Epithelial cell of prostate (primary cell): ENCODE measurements at regions not wholly inside any gene's neighbourhood (a gene's known extent, or its start where the extent isn't known, plus 50 kb on each side); places are given as distances from the start of the nearest gene placed in this dataset.
"Not testable (repeated sequence)": the region's sequence is repeated elsewhere in the genome, so short reads cannot be mapped to it uniquely, and the experiment has no call there.

Experiments used
- DNase-seq: peaks from one replicate; pipeline ENCODE4 v3.0.0-alpha.2; 2011; ENCODE audit warnings: low read depth, low spot score
- H3K27ac ChIP-seq: fragments of 450-650 bp; 2 replicates; pipeline ENCODE4 v1.5.1; 2017; ENCODE audit warnings: mild to moderate bottlenecking

DNA sequence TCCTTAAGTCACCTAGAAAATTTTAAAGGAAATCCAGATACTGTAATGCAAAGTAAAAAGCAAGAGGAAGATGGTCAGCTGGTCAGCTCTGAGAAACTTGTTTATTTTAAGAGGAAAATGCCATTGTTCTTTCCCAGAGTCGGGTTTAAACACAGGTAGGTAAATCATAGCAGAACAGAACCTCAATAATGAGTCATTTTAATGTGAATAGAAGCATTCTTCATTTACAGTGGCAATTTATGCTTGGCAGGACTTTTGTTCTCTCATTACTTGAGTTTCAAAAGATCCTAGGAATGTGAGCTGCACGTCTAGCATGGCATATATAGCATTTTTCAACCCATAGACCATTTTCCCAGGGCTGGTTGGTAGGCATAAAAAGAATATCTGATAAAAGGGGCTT, 132.3 kb downstream of the LIG4 start:
- peak; percentile 31 for DNase-seq
- no peak overlapping the region for H3K27ac ChIP-seq

DNA sequence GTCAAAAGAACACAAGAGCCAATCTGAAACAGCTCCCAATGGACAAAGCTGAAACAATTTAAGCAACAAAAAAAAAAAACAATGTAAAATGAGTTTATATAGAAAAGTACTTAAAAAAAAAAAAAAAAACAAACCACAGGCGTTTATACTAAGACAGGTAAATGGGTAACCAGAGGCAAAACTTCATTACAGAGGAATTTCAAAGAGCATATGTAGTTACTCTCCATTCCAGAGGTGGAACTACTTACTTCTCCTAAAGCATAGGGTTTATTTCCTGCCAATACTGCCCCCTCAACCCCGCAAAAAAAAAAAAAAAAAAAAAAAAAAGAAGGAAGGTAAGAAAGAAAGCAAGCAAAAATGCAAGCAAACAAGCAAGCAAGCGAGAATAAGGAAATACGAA, 132.9 kb downstream of the LIG4 start:
- DNase-seq = no peak
- H3K27ac ChIP-seq = no peak overlapping the region

DNA sequence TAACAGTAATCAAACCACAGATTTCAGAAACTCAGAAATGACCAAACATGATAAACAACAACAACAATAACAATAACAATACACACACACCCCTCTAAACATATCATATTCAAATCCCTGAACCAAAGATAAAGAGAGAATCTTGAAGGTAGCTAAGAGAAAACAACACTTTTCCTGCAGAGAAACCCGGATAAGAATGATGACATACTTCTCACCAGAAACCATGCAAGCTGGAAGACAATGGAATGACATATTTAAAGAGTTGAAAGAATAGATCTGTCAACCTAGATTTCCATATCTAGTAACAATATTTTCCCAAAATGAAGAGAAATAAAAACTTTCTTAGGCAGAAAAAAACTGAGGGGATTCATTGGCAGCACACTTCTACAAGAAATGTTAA, 138.1 kb downstream of the LIG4 start:
- DNase-seq = no peak
- no peak overlapping the region for H3K27ac ChIP-seq

DNA sequence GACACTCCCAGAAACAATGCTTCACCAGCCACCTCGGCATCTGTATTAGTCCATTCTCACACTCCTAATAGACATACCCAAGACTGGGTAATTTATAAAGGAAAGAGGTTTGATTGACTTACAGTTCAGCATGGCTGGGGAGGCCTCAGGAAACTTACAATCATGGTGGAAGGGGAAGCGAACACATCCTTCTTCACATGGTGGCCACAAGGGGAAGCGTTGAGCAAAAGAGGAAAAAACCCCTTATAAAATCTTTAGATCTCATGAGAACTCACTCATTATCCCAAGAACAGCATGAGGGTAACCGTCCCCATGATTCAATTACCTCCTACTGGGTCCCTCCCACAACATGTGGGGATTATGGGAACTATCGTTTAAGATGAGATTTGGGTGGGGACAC, 140.9 kb downstream of the LIG4 start:
- not testable (repeated sequence) for DNase-seq, H3K27ac ChIP-seq

DNA sequence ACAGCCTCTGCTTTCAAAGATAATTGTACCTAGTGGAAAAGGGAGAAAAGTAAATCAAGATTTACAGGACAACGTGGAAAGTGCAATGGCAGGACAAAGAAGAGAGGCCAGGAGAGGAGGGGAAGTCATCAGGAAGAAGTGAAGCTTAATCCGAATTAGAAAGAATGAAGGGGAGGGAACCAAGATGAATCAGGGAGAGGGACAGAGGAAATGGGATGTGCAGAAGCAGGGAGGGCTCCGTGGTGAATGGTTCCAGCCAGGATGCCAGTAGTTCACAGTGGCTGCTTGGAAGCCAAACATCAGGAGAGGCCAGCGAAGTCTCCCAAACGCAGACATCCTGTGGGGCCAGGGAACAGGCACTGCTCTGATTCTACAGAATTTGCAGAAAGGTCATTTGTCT, 144.4 kb downstream of the LIG4 start:
- H3K27ac ChIP-seq = no peak overlapping the region
- DNase-seq = no peak

DNA sequence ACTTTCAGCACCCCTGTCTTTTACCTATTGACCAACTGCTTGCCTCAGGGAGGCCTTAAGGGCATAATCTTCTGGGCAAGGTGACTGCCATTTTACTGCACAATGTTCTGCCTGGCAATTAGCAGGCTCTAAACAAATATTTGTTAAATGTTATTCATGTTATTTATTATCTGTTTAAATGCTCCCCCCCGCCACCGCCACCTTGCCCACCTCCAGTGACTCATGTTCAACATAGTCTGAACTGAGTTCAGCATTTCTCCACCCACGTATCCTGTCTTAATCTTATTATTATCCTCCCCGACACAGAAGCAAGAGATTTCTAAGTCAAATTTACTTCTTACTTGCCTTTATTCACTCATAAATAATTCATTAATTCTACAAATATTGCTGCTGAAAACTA, 144.8 kb downstream of the LIG4 start:
- no peak overlapping the region for H3K27ac ChIP-seq
- DNase-seq = no peak

DNA sequence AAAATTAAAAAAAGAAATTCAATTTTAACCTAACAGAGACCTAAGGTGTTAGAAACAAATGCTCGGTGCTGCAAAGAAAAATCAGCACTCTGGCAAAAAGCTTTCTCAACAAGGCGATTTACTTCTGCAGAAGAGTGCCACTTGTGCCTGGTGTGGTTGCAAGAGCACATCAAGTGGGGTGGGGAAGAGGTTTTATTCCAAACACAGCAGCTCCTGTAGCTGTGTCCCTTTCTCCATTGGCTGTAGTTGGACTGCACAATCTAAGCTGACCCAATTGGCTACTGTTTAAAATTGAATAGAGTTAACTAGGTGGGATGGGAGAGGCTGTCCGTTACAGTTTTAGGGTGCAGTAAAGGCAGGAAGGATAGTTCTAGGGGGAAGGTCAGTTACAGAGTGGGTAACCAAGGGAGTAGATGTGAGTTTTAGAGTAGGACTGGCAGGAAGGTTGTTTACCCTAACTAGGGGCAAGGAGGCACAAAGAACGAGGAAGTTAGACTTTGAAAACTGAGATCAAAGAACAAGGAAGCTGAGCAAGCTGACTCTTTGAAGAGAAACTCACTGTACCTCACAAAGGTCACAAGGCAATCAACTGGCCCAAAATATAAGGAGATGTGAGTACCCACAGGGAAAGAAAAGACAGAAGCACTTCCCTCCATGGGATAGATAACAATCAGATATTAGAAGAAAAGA, 145.7 kb downstream of the LIG4 start:
- no peak for DNase-seq
- H3K27ac ChIP-seq = no peak overlapping the region

DNA sequence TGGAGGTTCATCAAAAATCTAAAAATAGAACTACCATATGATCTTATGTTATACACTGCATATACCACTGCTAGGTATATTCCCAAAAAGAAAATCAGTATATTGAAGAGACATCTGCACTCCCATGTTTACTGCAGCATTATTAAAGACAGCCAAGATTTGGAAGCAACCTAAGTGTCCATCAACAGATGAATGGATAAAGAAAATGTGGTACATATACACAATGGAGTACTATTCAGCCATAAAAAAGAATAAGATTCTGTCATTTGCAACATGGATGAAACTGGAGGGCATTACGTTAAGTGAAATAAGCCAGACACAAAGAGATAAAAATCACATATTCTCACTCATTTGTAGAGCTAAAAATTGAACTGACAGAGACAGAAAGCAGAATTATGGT, 151.0 kb downstream of the LIG4 start:
- DNase-seq, H3K27ac ChIP-seq: not testable (repeated sequence)

DNA sequence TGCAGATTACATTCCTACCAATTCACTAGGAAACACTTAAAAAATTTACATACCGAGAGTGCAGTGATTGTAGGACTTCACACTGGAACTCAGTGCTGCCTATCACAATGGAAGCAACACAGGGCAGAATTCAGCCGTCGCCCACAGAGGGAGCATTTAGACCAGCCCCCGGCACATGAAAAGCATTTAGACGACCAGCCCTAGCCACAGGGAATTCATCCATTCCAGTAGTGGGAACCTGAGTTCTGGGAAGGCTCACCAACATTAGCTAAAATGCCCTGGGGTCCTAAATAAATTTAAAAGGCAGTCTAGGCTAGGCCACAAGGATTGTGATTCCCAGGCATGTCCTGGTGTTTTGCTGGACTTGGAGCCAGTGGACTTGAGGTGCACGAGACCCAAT, 155.2 kb downstream of the LIG4 start:
- no peak for DNase-seq
- H3K27ac ChIP-seq = no peak overlapping the region

DNA sequence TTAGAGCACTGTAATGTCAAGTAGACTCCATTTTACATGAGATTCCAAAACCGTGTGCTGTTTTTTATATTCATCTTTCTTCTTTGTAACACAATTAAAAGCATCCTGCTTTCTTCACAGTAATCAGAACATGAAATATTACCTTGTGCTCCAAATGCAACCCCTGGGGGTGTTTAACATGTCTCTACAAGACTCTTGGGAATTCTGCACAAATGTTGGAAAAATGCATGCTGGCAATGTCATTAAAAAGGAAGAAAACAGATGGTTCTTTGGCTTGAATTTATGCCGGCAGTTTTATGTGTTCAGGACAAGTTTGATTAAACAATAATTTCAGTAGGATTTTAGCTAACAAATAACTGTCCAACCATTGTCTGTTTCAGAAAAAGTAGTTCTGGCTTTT, 159.1 kb downstream of the LIG4 start:
- H3K27ac ChIP-seq = no peak overlapping the region
- DNase-seq = no peak

DNA sequence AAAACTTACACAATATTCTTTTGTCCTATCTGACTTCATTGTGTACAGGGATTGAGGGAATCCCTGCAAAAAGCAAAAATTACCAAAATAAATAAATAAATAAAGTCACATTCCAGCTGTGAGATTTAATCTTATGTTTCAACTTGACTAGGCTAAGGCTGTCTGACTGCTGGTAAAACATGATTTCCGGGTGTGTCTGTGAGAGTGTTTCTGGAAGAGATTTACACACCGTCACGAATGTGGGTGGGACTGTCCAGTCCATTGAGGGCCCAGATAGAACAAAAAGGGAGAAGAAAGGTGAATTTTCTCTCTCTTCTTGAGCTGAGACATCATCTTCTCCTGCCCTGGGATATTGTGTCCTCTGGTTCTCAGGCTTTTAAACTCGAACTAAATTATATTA, 166.1 kb downstream of the LIG4 start:
- no peak for DNase-seq
- H3K27ac ChIP-seq = no peak overlapping the region

DNA sequence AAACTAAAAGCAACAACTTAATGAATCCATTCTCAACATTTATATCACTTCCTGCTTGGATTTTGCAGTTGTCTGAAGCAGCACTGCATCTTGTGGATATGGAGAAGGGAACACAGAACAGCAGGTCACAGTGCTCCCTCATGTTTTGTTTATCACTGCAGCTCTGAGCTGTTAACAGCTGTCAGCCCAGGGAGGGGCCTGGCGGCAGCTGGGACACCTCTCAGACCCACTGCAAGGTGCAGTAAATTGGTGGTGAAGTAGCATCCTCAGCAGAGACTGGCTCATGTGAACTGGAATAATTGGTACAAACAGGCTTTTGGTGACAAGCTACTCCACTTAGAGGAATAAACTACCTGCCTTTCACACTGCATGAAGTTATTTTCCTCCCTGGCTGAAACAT, 170.4 kb downstream of the LIG4 start:
- H3K27ac ChIP-seq = no peak overlapping the region

DNA sequence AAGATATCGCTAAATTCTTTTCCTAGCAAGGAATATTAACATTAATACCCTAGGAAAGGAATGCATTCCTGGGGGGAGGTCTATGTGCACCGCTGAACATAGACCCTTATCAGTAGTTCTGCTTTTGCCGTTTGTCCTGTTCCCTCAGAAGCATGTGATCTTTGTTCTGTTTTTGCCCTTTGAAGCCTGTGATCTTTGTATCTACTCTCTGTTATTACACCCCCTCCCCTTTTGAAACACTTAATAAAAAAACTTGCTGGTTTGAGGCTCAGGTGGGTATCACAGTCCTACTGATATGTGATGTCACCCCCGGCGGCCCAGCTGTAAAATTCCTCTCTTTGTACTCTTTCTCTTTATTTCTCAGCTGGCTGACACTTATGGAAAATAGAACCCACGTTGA, 172.5 kb downstream of the LIG4 start:
- not testable (repeated sequence) for H3K27ac ChIP-seq, DNase-seq

More for the DNA sequence above, 170.4 kb downstream of the LIG4 start:
- DNase-seq = no peak

DNA sequence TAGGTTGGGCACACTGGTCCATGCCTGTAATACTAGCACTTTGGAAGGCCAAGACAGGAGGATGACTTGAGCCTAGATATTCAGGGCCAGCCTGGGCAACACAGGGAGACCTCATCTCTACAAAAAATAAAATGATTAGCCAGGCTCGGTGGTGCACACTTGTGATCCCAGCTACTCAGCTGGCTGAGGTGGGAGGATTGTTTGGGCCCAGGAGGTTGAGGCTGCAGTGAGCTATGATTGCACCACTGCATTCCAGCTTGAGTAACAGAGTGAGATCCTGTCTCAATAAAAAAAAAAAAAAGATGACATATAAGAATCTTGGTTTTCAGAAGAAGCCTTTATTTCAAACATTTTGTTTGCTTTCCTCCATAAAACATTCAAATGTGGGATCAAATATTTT, 178.0 kb downstream of the LIG4 start:
- no peak for DNase-seq
- H3K27ac ChIP-seq = no peak overlapping the region

DNA sequence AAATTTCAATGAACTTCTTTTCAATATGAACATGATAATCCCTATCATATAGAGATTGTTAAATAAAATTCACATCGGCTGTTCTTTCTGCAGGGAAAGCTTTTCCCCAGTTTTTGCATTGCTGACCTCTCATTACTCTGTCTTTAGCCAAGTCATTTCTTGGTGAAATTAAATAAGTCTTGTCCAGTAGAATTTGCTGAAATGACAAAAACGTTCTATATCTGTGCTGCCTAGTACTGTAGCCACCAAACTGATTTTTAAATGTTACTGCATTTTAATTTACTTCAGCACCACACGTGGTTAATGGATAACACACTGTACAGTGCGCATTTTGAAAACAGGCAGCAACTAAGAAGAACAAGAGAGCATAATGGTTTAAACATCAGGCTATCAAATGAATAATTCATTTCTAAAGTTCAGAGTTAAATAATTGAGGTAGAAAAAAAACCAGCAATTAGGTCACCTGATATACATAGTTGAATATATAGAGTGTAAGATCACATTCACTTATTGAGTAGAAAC, 178.9 kb downstream of the LIG4 start:
- H3K27ac ChIP-seq = no peak overlapping the region
- no peak for DNase-seq

DNA sequence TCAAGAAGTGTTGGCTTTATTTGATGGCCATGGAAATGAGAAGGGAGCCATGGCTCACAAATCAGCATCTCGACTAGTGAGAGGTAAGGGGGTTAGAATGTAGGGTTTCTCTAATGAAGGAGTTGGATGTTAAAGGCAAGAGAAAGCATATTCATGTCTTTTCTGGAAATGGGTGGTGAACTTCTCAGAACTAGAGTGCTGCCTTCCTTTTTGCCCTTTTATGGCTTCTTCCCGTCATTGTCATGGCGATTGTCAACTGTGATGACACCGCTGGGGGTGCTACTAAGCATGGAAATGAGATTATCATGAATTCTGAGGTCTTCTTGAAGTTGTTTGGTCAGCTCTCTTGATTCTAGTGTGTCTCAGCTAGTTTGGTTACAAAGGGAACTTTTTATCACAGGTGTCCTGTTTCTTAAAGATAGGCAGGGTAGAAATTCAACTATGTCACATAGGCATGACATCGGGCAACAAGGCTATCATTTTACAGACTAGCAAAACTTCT, 180.4 kb downstream of the LIG4 start:
- DNase-seq = no peak
- H3K27ac ChIP-seq = no peak overlapping the region

DNA sequence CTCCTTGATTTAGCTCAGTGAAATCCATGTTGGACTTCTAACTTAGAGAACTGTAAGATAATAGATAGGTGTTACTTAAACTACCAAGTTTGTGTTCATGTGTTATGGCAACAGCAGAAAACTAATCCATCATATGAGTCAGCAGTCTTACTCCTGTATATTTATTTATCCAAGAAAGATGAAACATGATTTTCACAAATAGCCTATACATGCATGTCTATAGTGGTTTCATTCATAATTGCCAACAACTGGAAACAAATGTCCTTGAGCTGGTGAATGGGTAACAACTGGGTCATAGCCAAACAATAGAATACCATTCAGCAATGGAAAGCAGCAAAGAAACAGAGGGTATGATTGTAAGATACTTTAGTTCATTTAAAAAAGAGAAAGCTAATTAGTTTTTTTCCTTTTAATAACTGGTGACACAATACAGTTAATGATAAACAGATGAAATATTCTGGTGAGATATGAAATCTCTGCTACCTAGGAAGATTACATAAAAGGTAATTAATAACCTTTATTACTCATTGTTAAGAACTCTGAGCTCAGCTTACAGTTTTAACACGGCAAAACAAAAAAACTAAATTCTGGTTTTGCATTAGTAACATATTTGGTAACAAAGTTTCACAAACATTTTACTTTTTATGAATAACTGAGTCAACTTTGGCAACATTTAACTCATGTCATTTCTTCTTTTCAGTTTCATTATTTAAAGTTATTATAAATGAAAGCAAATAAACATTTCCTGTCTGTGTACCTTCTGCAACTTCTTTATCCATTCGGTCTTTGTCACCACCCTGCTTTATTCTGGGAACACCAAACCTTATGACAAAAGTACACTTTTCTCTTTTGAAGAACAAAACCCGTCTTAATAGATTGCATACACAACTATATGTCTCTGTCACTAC, 181.3 kb downstream of the LIG4 start:
- DNase-seq = peak; percentile 29
- no peak overlapping the region for H3K27ac ChIP-seq

DNA sequence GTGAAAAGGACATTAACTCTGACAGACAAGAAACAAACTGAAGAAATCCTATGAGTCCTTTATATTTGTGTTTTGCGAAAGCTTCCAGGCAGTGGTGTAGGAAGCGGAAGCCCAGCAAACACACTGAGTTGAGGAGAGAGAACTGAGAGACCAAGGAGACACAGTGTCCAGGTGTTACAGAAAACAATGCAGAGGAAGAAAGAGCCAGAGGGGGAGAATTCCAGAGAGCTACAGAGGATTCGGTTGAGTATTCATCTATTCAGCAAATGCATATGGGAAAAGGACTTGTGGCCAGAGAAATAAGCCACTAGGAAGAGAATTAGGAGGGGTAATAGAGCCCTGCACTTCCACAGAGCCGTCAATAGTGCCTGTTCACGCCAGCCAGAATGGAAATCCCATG, 183.5 kb downstream of the LIG4 start:
- H3K27ac ChIP-seq = no peak overlapping the region
- DNase-seq = no peak

DNA sequence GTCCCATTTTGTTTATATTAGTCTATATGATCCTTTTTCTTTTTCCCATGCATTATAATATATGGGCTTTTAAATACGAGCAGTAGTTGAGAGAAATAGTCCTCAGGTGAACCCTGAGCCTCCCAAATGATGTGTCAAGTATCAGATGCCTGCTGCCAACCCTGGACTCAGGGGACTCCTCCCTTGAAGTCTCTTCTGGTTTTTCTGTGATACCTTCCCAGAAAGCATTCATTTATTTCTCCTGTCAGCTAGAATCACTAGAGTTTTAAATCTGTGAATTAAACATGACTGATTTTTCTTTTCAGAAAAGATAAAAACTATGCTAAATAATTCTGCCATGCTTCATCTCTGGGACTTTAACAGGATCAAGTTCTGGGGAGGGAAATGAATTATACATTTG, 184.6 kb downstream of the LIG4 start:
- no peak overlapping the region for H3K27ac ChIP-seq
- DNase-seq = no peak

DNA sequence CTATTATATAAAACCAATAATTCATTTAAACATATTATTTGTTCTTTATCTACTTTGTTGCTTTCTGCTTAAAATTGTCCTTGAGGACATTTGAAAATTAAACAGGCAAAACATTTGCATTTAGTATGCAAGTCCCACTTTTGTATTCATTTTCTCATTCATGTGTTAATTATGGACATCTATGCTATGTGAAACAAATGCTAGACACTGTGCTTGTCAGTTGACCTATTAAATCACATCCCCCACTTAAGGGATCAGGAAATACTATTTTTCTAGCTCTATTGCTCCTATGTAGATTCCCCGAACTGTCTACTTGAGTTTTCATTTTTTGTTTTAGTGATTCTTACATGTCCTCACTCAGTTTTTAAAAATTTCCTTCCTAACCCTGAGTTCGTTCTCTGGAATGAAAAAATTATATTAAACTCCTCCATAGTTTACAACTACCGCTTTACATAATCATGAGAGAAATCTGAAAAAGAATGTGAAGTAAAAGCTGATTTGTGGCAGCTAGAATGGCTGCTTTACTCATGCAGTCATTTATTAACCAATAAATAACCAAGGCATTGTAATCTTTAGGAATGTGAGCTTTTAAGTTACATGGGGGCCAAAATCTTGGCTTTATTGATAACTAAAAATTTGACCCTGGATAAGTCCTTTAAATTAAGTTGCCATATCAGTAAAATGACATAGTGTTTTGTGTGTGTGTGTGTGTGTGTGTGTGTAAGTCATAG, 188.5 kb downstream of the LIG4 start:
- H3K27ac ChIP-seq = no peak overlapping the region
- no peak for DNase-seq

DNA sequence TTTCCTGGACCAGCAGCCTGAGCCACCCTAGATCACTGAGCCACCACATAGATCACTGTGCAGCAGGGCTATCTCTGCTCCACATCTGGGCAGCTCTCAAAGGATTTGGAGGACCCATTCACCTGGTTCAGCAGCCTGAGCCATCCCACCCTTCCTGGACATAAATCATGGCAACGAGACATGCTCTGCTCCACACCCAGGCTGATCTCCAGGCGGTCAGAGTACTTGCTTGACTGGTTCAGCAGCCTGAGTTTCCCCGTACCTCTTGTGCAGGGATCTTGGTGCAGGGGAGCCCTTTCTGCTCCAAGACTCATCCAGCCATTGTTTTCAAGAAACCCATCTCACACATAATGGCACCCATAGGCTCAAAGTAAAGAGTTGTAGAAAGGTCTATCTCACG, 195.3 kb downstream of the LIG4 start:
- no peak overlapping the region for H3K27ac ChIP-seq
- peak; percentile 44 for DNase-seq
